ENCODE measurements at regions not wholly inside any gene's neighbourhood (a gene's known extent, or its start where the extent isn't known, plus 50 kb on each side); places are given as distances from the start of the nearest gene placed in this dataset.

DNA sequence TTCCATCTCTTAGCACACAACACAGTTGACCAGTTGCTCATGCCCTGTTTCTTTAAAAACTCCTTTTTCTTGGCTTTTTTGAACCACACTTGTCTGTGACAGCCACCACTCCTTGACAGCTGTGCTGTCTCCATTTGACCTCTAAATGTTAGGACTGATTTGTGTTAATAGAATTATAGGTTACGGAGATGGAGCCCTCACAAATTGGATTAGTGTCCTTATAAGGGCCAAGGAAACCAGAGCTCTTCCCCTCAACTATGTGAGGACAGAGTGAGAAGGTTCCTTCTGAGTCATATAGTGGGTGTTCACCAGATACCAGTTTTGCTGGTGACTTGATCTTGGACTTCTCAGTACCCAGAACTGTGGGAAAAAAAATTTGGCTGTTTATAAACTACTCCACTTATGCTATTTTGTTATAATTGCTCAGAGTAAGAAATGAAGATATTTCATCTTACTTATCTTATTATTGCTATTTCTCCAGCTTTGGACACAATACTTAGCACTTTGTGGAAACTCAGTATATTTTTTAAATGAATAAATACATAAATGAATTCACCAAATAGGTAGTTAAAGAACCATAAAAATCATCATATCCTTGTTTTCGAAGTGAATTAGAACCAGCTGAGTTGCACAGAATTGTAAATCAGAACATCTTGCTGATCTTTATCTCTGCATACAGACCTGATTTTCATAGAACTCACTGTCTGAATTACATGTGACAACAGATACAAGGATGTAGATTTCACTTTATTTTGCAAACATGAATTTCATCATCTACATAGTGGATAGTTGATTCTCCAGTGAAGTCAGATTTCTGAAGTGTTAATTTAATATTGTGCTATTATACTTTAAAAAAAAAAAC is 598.5 kb upstream of the IRAK1BP1 start:
- TF ChIP-seq HDGF (IDR thresholded peaks at IDR 0.05; ENCODE audit: borderline replicate concordance) (no peak), SP1 (IDR thresholded peaks at IDR 0.05) (no peak), ARNT (IDR thresholded peaks at IDR 0.05) (no peak), SUZ12 (IDR thresholded peaks at IDR 0.05) (no peak), LEF1 (IDR thresholded peaks at IDR 0.05; ENCODE audit: borderline replicate concordance) (no peak), ELF4 (IDR thresholded peaks at IDR 0.05) (no peak), BHLHE40 (IDR thresholded peaks at IDR 0.05; ENCODE audit: borderline replicate concordance) (no peak), FOXM1 (IDR thresholded peaks at IDR 0.05; ENCODE audit: borderline replicate concordance) (no peak), FOXK2 (IDR thresholded peaks at IDR 0.05) (no peak), TARDBP (IDR thresholded peaks at IDR 0.05) (no peak), L3MBTL2 (conservative IDR thresholded peaks at IDR 0.05) (no peak)
